CD4-positive, alpha-beta T cell treated with Interferon alpha-2 for 1 hour (primary cell): ENCODE measurements at regions not wholly inside any gene's neighbourhood (a gene's known extent, or its start where the extent isn't known, plus 50 kb on each side); places are given as distances from the start of the nearest gene placed in this dataset.

Source experiments
- DNase-seq, 2 donors: peaks; one replicate each; pipeline ENCODE4 v3.0.0-alpha.2; 2020 to 2022

- DNase-seq, result no peak
Observed at GRCh38 chr2:64322433-64322832, 131.5 kb upstream of the LGALSL start.

GRCh38 chr2:64323197-64323596 is 130.8 kb upstream of the LGALSL start:
- no peak for DNase-seq

- no peak for DNase-seq
Observed at GRCh38 chr2:64324746-64325410, 129.1 kb upstream of the LGALSL start.

- no peak for DNase-seq
Observed at GRCh38 chr2:64325477-64325851, 128.5 kb upstream of the LGALSL start.

GRCh38 chr2:64325852-64326577 is 127.9 kb upstream of the LGALSL start:
- DNase-seq, result peak; percentile 51 to 77

- no peak for DNase-seq
Observed at GRCh38 chr2:64326578-64327050, 127.3 kb upstream of the LGALSL start.

- no peak for DNase-seq
Observed at GRCh38 chr2:64327129-64327509, 126.8 kb upstream of the LGALSL start.

- peak; percentile 60 to 68 for DNase-seq
Observed at GRCh38 chr2:64327510-64328414, 126.2 kb upstream of the LGALSL start.

GRCh38 chr2:64328415-64328722 is 125.6 kb upstream of the LGALSL start:
- DNase-seq, result no peak

GRCh38 chr2:64328756-64329155 is 125.2 kb upstream of the LGALSL start:
- DNase-seq, result no peak

GRCh38 chr2:64329848-64330247 is 124.1 kb upstream of the LGALSL start:
- no peak for DNase-seq

- peak; percentile 77 to 83 for DNase-seq
Observed at GRCh38 chr2:64330281-64331113, 123.5 kb upstream of the LGALSL start.

- no peak for DNase-seq
Observed at GRCh38 chr2:64331114-64331645, 122.8 kb upstream of the LGALSL start.

GRCh38 chr2:64331849-64332699 is 121.9 kb upstream of the LGALSL start:
- DNase-seq, result no peak

- DNase-seq, result no peak
Observed at GRCh38 chr2:64336171-64336570, 117.8 kb upstream of the LGALSL start.

GRCh38 chr2:64337314-64337713 is 116.6 kb upstream of the LGALSL start:
- DNase-seq, result no peak

- DNase-seq, result no peak
Observed at GRCh38 chr2:64338108-64338507, 115.9 kb upstream of the LGALSL start.

- no peak for DNase-seq
Observed at GRCh38 chr2:64338910-64339500, 115.0 kb upstream of the LGALSL start.

GRCh38 chr2:64341461-64341860 is 112.5 kb upstream of the LGALSL start:
- no peak for DNase-seq

GRCh38 chr2:64342195-64343099 is 111.5 kb upstream of the LGALSL start:
- DNase-seq, result no peak
